MM.1S (cell line): ENCODE measurements at regions not wholly inside any gene's neighbourhood (a gene's known extent, or its start where the extent isn't known, plus 50 kb on each side); places are given as distances from the start of the nearest gene placed in this dataset.

Experiments
- EZH2 ChIP-seq: fragments of 300-600 bp; sonication (generic); optimal IDR thresholded peaks from 2 replicates; pipeline ENCODE3; 2017; ENCODE audit warnings: low read depth, mild to moderate bottlenecking, antibody characterized with exemption, low read length, mixed read lengths
- TF ChIP-seq, protein P1 (sequence below): fragments of 300-600 bp; sonication (generic); IDR thresholded peaks from 2 replicates; pipeline ENCODE4 v1.5.1; 2016; ENCODE audit warnings: antibody characterized with exemption, low read length, mixed read lengths

DNA sequence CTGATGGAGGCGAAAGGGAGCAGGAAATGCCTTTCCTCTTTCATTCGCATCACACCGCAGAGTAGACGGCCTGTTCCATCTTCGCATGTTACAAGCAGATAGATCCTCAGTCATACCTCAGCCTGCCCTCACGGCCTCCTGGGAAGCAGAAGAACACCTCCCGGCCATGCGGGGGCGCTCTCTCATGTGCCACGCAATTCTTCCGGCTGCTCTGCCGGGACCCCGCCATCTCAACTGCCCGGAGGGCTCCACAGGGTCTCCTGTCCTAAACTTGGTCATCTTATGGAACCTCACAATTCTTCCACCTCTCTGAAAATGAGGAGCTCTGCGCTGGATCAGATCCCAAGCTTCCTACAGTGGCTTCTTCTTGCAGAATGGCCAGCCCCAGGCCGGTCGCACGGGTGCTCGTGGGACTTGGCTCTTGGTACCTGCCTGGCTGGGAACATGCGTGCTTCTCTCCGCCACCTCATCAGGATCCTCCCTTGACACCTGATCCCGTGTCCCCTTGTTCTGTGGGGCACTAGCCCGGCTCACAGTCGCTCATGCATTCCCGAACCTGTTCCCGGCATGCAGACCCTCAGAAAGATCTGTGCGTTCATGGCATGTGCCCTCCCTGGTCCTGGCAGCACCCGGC lies 262.8 kb upstream of the SHH start:
- TF ChIP-seq, protein P1, sequence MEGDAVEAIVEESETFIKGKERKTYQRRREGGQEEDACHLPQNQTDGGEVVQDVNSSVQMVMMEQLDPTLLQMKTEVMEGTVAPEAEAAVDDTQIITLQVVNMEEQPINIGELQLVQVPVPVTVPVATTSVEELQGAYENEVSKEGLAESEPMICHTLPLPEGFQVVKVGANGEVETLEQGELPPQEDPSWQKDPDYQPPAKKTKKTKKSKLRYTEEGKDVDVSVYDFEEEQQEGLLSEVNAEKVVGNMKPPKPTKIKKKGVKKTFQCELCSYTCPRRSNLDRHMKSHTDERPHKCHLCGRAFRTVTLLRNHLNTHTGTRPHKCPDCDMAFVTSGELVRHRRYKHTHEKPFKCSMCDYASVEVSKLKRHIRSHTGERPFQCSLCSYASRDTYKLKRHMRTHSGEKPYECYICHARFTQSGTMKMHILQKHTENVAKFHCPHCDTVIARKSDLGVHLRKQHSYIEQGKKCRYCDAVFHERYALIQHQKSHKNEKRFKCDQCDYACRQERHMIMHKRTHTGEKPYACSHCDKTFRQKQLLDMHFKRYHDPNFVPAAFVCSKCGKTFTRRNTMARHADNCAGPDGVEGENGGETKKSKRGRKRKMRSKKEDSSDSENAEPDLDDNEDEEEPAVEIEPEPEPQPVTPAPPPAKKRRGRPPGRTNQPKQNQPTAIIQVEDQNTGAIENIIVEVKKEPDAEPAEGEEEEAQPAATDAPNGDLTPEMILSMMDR = no peak
- TF ChIP-seq EZH2 = no peak
